SK-N-MC (cell line): ENCODE measurements at regions not wholly inside any gene's neighbourhood (a gene's known extent, or its start where the extent isn't known, plus 50 kb on each side); places are given as distances from the start of the nearest gene placed in this dataset.
"Not testable (repeated sequence)": the region's sequence is repeated elsewhere in the genome, so short reads cannot be mapped to it uniquely, and the experiment has no call there.

Source experiments
- DNase-seq: peaks from one replicate; pipeline ENCODE4 v3.0.0-alpha.2; 2011; ENCODE audit warnings: low read depth, low spot score
- H3K27ac ChIP-seq: fragments of 200-600 bp; sonication (generic); 2 replicates; pipeline ENCODE4 v1.5.1; 2016; ENCODE audit warnings: mixed run types
- H3K36me3 ChIP-seq: fragments of 200-600 bp; sonication (generic); 2 replicates; pipeline ENCODE4 v1.6.1; 2017; ENCODE audit warnings: antibody characterized with exemption, low read length, mixed read lengths; ENCODE audit not compliant: insufficient read depth
- H3K4me3 ChIP-seq: fragments of 200-600 bp; sonication (generic); 2 replicates; pipeline ENCODE4 v1.5.1; 2016
- H3K9ac ChIP-seq: fragments of 200-600 bp; sonication (generic); 2 replicates; pipeline ENCODE4 v1.8.0; 2017; ENCODE audit warnings: mixed run types, mixed read lengths; ENCODE audit not compliant: insufficient read length
- H3K9me3 ChIP-seq: fragments of 200-600 bp; sonication (generic); 2 replicates; pipeline ENCODE4 v1.6.1; 2017; ENCODE audit warnings: low read depth, mild to moderate bottlenecking, antibody characterized with exemption, low read length, moderate library complexity, mixed read lengths
- EZH2 ChIP-seq: fragments of 200-600 bp; sonication (generic); IDR thresholded peaks from one replicate; pipeline ENCODE4 v1.6.1; 2017; ENCODE audit warnings: antibody characterized with exemption
- FOXP2 ChIP-seq: optimal IDR thresholded peaks from 2 replicates; pipeline ENCODE3; 2011; ENCODE audit warnings: mild to moderate bottlenecking, moderate library complexity; ENCODE audit not compliant: insufficient read depth; ENCODE audit errors: extremely low read length, control extremely low read depth
- POLR2AphosphoS5 ChIP-seq: IDR thresholded peaks from 2 replicates; pipeline ENCODE4 v1.6.1; 2012; ENCODE audit warnings: mild to moderate bottlenecking, low read depth, low read length, borderline replicate concordance

DNA sequence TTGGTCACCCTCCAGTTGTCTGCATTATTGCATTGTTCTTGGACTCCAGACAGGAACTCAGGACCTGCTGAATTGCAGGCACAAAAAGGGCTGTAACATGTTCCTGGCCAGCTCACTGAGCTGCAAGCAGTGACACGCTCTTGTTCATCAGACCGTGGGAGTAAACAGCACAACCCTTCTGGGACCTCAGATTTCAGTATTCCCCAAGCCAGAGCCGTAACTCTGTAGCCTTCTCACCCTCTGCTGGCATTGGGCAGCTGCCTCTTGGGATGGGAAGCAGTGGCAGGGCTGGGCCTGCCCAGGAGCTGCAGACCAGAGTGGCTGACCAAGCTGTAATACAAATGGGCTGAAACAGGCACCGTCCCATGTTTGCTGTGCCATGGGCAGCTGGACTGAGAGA lies 607.1 kb upstream of the BCHE start:
- H3K4me3 ChIP-seq: no peak overlapping the region
- H3K27ac ChIP-seq: no peak overlapping the region

DNA sequence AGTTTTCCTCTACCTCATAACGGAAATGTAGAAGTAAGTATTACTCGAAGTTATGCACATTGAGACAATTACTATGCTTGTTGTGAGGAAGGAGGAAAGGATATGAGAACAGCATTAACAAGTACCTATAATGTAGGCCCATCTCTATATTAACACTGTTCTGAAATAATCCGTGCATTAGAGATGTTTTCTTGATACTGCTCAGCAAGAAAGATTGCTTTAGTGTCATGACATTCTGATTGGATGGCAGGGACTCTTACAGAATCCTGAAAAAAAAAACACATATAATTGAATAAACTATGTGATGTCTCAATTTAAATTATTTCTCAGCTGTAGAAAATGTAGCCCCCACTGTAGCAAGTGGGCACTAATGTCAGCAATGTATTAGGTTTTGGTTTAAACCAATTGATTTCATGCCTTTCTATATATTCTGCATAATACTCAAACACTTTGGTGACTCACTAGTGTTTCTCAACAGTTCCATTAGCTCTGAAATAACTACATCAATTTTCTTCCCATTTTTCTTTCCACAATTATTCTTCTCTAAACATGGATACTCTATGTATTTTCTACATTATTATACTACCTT lies 598.3 kb upstream of the BCHE start:
- Histone ChIP-seq H3K9me3 (no peaks in the 10 kb centered on the region), H3K4me3 (no peak overlapping the region), H3K9ac (no peak overlapping the region), H3K36me3 (no peaks in the 10 kb centered on the region), H3K27ac (no peak overlapping the region)
- DNase-seq: no peak
- TF ChIP-seq POLR2AphosphoS5 (no peak), EZH2 (no peak), FOXP2 (no peak)

More for the DNA sequence above, 607.1 kb upstream of the BCHE start:
- no peaks in the 10 kb centered on the region for H3K9me3 ChIP-seq
- DNase-seq: no peak
- H3K36me3 ChIP-seq: no peaks in the 10 kb centered on the region
- no peak overlapping the region for H3K9ac ChIP-seq
- TF ChIP-seq FOXP2: no peak
- TF ChIP-seq EZH2: no peak
- no peak for TF ChIP-seq POLR2AphosphoS5

GRCh38 chr3:166433060-166433459 lies 595.8 kb upstream of the BCHE start:
- no peak for DNase-seq
- no peak overlapping the region for H3K9ac ChIP-seq
- H3K36me3 ChIP-seq: no peaks in the 10 kb centered on the region
- no peaks in the 10 kb centered on the region for H3K9me3 ChIP-seq
- TF ChIP-seq POLR2AphosphoS5 (no peak), EZH2 (no peak), FOXP2 (no peak)
- no peak overlapping the region for H3K27ac ChIP-seq
- H3K4me3 ChIP-seq: no peak overlapping the region

DNA sequence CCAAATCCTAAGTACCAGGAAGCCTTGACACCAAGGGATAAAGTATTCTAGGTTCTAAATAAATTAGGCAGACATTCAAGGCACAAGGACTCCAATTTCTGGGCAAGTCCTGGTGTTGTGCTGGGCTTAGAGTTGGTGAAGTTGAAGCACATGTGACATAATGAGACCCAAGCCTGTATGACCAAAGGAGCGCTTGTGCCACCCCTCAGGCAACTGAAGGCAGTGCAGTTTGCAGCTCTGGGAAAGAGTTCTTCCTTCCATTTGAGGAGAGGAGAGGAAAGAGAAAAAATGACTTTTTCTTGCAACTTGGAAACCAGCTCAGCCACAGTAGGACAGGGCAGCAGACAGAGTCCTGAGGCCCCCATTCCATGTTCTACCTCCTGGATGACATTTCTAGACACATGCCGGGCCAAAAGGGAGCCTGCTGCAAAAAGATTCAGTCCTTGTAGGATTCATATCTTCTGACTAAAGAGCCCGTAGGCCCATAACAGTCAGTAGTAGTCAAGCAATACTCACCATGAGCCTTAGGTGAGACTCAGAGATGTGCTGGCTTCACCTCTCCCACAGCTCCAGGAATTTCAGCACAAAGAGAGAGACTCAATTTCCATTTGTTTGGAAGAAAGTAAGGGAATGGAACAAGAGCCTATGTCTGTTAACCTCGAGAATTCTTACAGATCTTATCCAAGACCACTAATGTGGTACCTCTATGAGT lies 588.8 kb upstream of the BCHE start:
- no peak for DNase-seq
- TF ChIP-seq POLR2AphosphoS5 (no peak), EZH2 (no peak), FOXP2 (no peak)
- H3K36me3 ChIP-seq: no peaks in the 10 kb centered on the region
- no peak overlapping the region for H3K27ac ChIP-seq
- H3K9me3 ChIP-seq: no peaks in the 10 kb centered on the region
- no peak overlapping the region for H3K4me3 ChIP-seq
- no peak overlapping the region for H3K9ac ChIP-seq

- H3K27ac ChIP-seq: no peak overlapping the region
- H3K4me3 ChIP-seq: no peak overlapping the region
- no peaks in the 10 kb centered on the region for H3K36me3 ChIP-seq
- no peak overlapping the region for H3K9ac ChIP-seq
- TF ChIP-seq FOXP2 (no peak), EZH2 (no peak), POLR2AphosphoS5 (no peak)
- DNase-seq: no peak
- no peaks in the 10 kb centered on the region for H3K9me3 ChIP-seq
These were observed 587.8 kb upstream of the BCHE start for GRCh38 chr3:166425021-166425420.

GRCh38 chr3:166423824-166424513 lies 586.7 kb upstream of the BCHE start:
- not testable (repeated sequence) for H3K27ac ChIP-seq, H3K4me3 ChIP-seq, H3K36me3 ChIP-seq, H3K9ac ChIP-seq, H3K9me3 ChIP-seq, DNase-seq

DNA sequence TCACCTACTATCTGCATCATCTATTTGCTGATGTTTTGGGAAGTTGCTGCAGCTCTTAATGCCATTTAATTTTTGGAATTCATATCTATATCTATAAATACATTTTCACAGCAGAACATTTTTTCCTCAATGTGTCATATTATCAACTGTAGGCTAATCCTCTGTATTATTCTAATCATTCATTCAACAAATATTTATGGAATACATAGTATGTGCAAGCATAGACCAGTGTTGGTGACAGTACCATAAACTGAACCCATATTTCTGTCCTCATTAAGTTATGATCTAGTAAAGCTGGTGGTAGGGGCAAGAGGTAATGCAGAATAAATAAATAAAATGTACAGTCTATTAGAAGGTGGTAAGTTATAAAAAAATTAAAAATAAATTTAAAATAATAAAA lies 585.3 kb upstream of the BCHE start:
- Histone ChIP-seq H3K9me3 (no peaks in the 10 kb centered on the region), H3K4me3 (no peak overlapping the region), H3K9ac (no peak overlapping the region), H3K36me3 (no peaks in the 10 kb centered on the region), H3K27ac (no peak overlapping the region)
- TF ChIP-seq FOXP2: no peak
- no peak for TF ChIP-seq POLR2AphosphoS5
- no peak for TF ChIP-seq EZH2
- DNase-seq: no peak

- no peak overlapping the region for H3K9ac ChIP-seq
- no peak for DNase-seq
- no peak for TF ChIP-seq POLR2AphosphoS5
- no peak for TF ChIP-seq FOXP2
- TF ChIP-seq EZH2: no peak
- H3K9me3 ChIP-seq: no peaks in the 10 kb centered on the region
- H3K36me3 ChIP-seq: no peaks in the 10 kb centered on the region
- H3K4me3 ChIP-seq: no peak overlapping the region
- no peak overlapping the region for H3K27ac ChIP-seq
These were observed 582.8 kb upstream of the BCHE start for GRCh38 chr3:166420071-166420470.
